Esophagus (tissue), 2 donors: ENCODE measurements at regions not wholly inside any gene's neighbourhood (a gene's known extent, or its start where the extent isn't known, plus 50 kb on each side); places are given as distances from the start of the nearest gene placed in this dataset.

Experiments used
- H3K27ac ChIP-seq, 2 donors: one replicate each; pipeline ENCODE4 v1.5.1; 2013; ENCODE audit warnings: low read depth in 2 of 2, mild to moderate bottlenecking in 2 of 2, inconsistent platforms in 1 of 2, low read length in 1 of 2, moderate library complexity in 1 of 2
- H3K27me3 ChIP-seq, 2 donors: one replicate each; pipeline ENCODE4 v1.6.1; 2013; ENCODE audit warnings: low read length in 2 of 2, control low read depth in 1 of 2, mild to moderate bottlenecking in 1 of 2; ENCODE audit not compliant: insufficient read depth in 2 of 2, control insufficient read depth in 1 of 2
- H3K36me3 ChIP-seq, 2 donors: one replicate each; pipeline ENCODE4 v1.6.1; 2013; ENCODE audit warnings: low read length in 1 of 2; ENCODE audit not compliant: control insufficient read depth in 2 of 2, insufficient read depth in 2 of 2
- H3K4me1 ChIP-seq, 2 donors: one replicate each; pipeline ENCODE4 v1.6.1; 2013; ENCODE audit warnings: low read length in 1 of 2; ENCODE audit not compliant: control insufficient read depth in 2 of 2, insufficient read depth in 2 of 2
- H3K4me3 ChIP-seq, 2 donors: one replicate each; pipeline ENCODE4 v1.5.1; 2013; ENCODE audit warnings: low read length in 2 of 2, mild to moderate bottlenecking in 2 of 2, low read depth in 1 of 2, moderate library complexity in 1 of 2
- H3K9me3 ChIP-seq, 2 donors: one replicate each; pipeline ENCODE4 v1.6.1; 2013; ENCODE audit warnings: mild to moderate bottlenecking in 2 of 2, low read depth in 1 of 2, low read length in 1 of 2, moderate library complexity in 1 of 2; ENCODE audit not compliant: control insufficient read depth in 2 of 2, insufficient read depth in 1 of 2
- WGBS, 2 donors: extraction: QIAGEN DNeasy Blood & Tissue Kit; methylation state at CpG; one replicate each; pipeline ENCODE4 v1.1.7; 2013; 5-methylcytosine and 5-hydroxymethylcytosine counted together
- donor health status: healthy with polysubstance abuse.
- donor health status: Bipolar disorder and iron deficiency.

- Histone ChIP-seq H3K27ac (no peak overlapping the region), H3K36me3 (no peaks in the 10 kb centered on the region), H3K4me1 (no peaks in the 10 kb centered on the region), H3K27me3 (no peaks in the 10 kb centered on the region), H3K4me3 (no peak overlapping the region), H3K9me3 (peaks cover 0 to 6% of the 10 kb centered on the region in 2 donors)
- 90 to 94% methylated on average over 1 of the region's 1 CpG for WGBS, 2 donors
Observed at GRCh38 chr7:131255242-131255641, 72.4 kb upstream of the MKLN1 start.

GRCh38 chr7:131261476-131261994 is 66.1 kb upstream of the MKLN1 start:
- no peaks in the 10 kb centered on the region for H3K27me3 ChIP-seq
- 95 to 98% methylated on average over 1 of the region's 1 CpG for WGBS, 2 donors
- H3K9me3 ChIP-seq, result no peaks in the 10 kb centered on the region
- H3K4me1 ChIP-seq, result no peaks in the 10 kb centered on the region
- H3K4me3 ChIP-seq, result no peak overlapping the region
- no peak overlapping the region for H3K27ac ChIP-seq
- no peaks in the 10 kb centered on the region for H3K36me3 ChIP-seq

DNA sequence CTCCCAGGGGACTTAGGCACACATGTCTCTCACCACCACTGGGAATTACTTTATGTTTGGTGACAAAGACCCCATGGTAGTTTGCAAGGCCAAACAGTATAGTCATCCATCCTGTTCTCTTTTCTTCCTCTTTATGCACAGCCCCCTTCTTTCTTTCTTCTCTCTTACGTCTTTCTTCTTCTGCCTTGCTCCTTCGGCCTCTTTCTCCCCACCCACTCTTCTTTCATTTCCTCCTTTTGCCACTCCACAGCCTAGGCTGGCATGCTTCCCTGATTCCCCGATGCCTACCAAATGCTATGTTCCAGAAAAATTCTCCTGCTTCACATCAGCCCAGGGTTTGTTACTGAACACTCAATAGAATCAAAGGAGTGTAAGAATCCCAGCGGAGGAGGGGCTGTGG is 62.4 kb upstream of the MKLN1 start:
- 80 to 85% methylated on average over 4 of the region's 4 CpGs for WGBS, 2 donors
- Histone ChIP-seq H3K4me1 (no peaks in the 10 kb centered on the region), H3K27me3 (no peaks in the 10 kb centered on the region), H3K9me3 (no peaks in the 10 kb centered on the region), H3K27ac (no peak overlapping the region), H3K36me3 (no peaks in the 10 kb centered on the region), H3K4me3 (no peak overlapping the region)

GRCh38 chr7:131267631-131268030 is 60.0 kb upstream of the MKLN1 start:
- H3K9me3 ChIP-seq, result no peaks in the 10 kb centered on the region
- 85 to 89% methylated on average over 1 of the region's 1 CpG for WGBS, 2 donors
- H3K4me1 ChIP-seq, result no peaks in the 10 kb centered on the region
- H3K27ac ChIP-seq, result no peak overlapping the region
- H3K36me3 ChIP-seq, result no peaks in the 10 kb centered on the region
- no peak overlapping the region for H3K4me3 ChIP-seq
- no peaks in the 10 kb centered on the region for H3K27me3 ChIP-seq

GRCh38 chr7:131268906-131269305 is 58.8 kb upstream of the MKLN1 start:
- Histone ChIP-seq H3K27ac (no peak overlapping the region), H3K4me3 (no peak overlapping the region), H3K4me1 (no peaks in the 10 kb centered on the region), H3K36me3 (no peaks in the 10 kb centered on the region), H3K27me3 (no peaks in the 10 kb centered on the region), H3K9me3 (no peaks in the 10 kb centered on the region)
- 73 to 87% methylated on average over 2 of the region's 2 CpGs for WGBS, 2 donors

DNA sequence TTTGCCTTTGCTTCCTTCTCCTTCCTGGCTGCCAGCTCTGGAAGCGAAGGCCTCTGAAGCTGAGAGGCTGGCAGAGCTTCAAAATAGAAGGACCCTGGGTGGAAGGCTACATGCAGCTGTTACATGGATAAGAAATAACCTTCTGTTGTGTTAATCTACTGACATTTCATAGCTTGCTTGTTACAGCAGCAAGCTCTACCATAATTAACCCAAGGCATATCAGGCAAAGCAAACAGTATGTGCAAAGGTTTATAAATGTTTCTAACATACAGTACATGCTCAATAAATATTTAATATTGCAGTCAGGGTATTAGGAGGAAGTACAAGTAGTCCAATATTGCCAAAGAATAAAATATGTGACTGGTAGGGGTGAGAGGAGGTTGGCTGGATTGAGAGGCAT is 55.6 kb upstream of the MKLN1 start:
- WGBS, 2 donors, result 92 to 94% methylated on average over 1 of the region's 1 CpG
- no peaks in the 10 kb centered on the region for H3K9me3 ChIP-seq
- no peak overlapping the region for H3K4me3 ChIP-seq
- no peak overlapping the region for H3K27ac ChIP-seq
- no peaks in the 10 kb centered on the region for H3K27me3 ChIP-seq
- no peaks in the 10 kb centered on the region for H3K4me1 ChIP-seq
- no peaks in the 10 kb centered on the region for H3K36me3 ChIP-seq

GRCh38 chr7:131274986-131275385 is 52.7 kb upstream of the MKLN1 start:
- Histone ChIP-seq H3K27ac (no peak overlapping the region), H3K4me1 (no peaks in the 10 kb centered on the region), H3K9me3 (no peaks in the 10 kb centered on the region), H3K27me3 (no peaks in the 10 kb centered on the region), H3K36me3 (no peaks in the 10 kb centered on the region), H3K4me3 (no peak overlapping the region)
- 88 to 100% methylated on average over 2 of the region's 2 CpGs for WGBS, 2 donors

- WGBS, 2 donors, result 84 to 86% methylated on average over 5 of the region's 5 CpGs
- no peaks in the 10 kb centered on the region for H3K27me3 ChIP-seq
- no peaks in the 10 kb centered on the region for H3K9me3 ChIP-seq
Observed at GRCh38 chr7:131276190-131276589, 51.5 kb upstream of the MKLN1 start.

GRCh38 chr7:131276748-131277147 is 50.9 kb upstream of the MKLN1 start:
- no peaks in the 10 kb centered on the region for H3K9me3 ChIP-seq
- no peak overlapping the region for H3K27ac ChIP-seq
- WGBS, 2 donors, result 65 to 79% methylated on average over 2 of the region's 2 CpGs
- H3K4me3 ChIP-seq, result no peak overlapping the region
- no peaks in the 10 kb centered on the region for H3K27me3 ChIP-seq
- no peaks in the 10 kb centered on the region for H3K4me1 ChIP-seq
- H3K36me3 ChIP-seq, result no peaks in the 10 kb centered on the region

More at GRCh38 chr7:131276190-131276589, 51.5 kb upstream of the MKLN1 start:
- Histone ChIP-seq H3K36me3 (no peaks in the 10 kb centered on the region), H3K27ac (no peak overlapping the region), H3K4me1 (no peaks in the 10 kb centered on the region), H3K4me3 (no peak overlapping the region)
